HG02798 (cell line): ENCODE measurements at regions not wholly inside any gene's neighbourhood (a gene's known extent, or its start where the extent isn't known, plus 50 kb on each side); places are given as distances from the start of the nearest gene placed in this dataset.

ENCODE experiments used
- ATAC-seq: cut with Tn5 transposase; IDR thresholded peaks from one replicate; pipeline ENCODE4 v1.9.1; 2021; ENCODE audit warnings: mild to moderate bottlenecking; ENCODE audit not compliant: unreplicated experiment, poor library complexity

DNA sequence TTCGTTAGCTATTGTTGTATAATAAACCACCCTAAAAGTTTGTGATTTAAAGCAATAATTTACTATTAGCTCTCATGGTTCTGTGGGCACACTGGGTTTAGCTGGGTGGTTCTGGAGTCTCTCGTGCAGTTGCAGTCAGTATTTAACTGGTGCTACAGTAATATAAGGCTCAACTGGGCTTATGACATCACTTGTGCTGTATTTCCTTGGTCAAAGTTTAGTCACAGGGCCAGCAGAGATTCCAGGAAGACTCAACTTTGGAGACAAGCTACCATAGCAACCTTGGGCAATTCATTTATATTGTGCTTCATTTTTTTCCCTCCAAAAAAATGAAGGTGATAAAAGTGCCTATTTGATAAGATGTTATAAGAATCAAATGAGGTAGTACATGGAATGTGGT, 204.2 kb upstream of the GUCY1A2 start:
- no peak for ATAC-seq

DNA sequence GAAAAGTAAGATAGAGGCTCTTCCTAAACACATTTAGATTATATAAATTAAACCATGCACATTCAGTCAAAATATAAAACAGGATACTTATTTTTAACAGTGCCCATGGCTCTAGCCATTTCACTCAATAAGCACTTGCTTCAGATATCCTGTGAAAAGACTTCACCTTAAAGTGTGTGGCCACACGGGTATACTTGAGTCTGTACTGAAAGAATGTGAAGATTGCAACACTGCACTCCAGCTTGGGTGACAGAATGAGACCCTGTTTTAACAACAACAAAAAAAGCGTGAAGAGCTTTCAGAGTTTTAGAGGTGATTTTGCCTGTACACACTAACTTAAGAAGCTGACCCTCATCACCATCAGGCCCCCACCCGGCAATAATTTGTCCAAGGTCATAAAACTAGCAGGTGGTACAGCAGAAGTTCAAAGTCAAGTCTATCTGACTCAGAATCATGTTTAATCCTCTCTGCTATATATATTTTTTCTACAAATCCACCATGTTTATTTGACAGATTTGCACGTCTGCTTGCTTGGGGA, 203.5 kb upstream of the GUCY1A2 start:
- ATAC-seq: no peak

DNA sequence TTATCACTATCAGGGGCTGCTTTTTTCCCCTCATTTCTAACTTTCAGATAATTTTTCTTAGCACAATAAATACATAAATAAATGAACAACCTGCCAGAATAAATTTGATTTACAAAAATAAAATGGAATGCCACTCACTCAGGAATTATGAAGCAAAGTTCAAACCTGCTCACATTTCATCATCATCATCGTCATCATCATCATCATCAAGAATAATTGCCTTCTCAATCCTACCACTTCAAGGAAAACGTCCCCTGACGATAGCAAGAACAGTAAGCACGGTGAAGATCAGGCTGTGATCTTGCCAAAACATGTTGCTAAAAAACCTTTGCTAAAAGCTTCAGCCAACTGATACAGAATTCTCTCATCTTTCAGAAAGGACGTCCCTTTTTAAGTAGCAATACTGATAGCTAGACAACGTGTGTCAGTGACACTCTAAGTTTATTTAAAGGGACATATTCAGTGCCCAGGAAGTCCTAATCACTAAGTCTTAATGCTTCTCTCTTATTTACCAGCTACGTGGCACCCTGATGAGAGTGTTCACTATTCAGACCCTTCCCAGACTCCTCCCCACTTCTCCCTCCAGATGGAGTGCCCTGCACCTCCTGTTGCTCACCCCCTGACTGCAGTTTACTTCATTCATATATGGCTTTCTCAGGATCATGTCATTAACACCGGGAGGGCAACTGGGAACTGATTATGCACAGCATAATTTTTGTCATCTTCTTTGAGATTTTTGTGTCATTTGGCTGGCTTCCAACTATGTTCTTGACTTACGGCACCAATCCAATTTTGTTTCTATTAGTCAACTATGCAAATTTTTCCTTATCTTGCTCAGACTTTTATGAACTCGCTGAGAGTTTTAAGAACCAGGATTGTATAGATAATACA, 200.1 kb upstream of the GUCY1A2 start:
- ATAC-seq: no peak

DNA sequence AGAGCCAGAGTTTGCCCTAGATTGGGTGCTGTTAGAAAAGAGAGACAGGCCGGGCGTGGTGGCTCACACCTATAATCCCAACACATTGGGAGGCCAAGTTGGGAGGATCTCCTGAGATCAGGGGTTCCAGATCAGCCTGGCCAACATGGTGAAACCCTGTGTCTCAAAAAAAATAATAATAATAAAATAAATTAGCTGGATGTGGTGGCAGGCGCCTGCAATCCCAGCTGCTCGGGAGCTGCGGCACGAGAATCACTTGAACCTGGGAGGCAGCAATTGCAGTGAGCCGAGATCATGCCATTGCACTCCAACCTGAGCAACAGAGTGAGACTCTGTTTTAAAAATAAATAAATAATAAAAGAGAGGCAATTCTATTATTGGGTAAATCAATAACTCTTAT, 199.2 kb upstream of the GUCY1A2 start:
- no peak for ATAC-seq

DNA sequence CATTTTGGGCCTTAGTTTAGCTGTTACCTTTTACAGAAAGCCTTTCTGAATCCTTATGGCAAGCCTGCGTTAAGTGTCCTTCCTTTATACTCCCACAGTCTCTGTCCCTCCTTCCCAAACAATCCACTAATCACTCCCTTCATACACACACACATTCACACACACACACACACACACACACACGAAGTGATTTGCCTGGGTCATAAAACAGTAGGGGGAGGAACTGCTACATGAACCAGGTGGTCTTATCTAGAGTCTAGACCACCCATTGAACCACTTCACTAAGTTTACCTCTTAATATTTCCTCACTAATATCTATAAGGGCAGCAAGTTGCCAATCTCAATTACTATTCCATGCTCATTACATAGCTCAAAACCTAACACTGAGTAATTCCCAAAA, 196.7 kb upstream of the GUCY1A2 start:
- no peak for ATAC-seq

DNA sequence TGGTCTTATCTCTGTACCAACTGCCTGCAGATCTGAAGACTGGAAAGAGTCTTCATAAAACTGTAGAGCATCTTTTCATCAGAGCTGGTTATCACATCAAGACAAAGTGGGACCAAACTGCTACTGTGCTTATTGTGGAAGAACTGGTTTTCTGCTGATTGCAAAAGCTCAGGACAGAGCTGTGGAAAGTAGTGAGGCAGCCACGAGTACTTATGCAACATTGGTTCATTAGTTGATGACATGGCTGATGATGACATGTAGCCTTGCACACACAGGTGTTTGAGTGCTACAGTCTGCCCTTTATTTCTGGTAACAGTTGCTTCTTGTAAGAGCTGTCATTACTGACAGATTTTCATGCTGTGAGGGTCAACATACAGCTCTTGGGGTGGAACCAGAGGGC, 185.4 kb upstream of the GUCY1A2 start:
- ATAC-seq: no peak

DNA sequence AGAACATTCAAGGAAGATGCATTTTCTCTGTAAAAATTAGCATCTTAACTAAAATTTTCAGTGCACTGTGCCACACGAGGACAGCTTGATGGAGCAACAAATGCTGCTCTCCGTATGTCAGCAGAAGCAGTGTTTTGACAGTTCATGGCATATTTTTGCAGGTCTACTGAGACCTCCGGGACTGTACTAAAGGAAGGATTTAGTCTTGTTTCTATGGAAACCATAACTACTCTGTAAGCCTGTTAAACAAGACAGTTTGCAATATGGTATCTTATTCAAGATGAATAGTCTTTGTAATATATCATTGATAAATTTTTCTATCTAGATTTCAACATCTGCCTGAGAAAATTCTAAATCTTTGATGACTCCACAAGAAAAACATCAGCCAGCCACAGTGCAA, 184.0 kb upstream of the GUCY1A2 start:
- no peak for ATAC-seq

DNA sequence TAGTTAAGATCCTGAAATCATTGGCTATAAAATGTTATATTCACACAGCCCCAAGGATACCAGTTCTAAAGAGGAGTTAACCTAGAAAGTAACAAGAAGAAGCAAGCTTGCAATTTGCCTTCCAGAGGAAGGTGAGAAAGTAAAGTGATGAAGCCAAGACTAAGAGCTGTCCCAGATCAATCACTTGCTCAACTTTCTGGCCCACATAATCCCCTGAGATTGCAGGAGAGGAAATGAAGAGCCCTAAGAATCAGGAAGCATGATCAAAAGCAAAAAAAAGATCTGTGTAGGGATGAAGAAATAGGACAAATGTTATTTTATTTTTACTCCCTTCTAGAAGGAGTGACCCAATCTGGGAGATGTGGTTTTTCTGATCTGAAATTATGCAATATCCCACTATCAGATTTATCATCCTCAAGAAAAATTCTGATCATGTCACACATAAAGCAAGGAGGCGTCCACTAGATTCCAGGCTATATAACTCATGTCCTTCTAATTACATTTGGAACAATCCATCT, 180.3 kb upstream of the GUCY1A2 start:
- no peak for ATAC-seq

DNA sequence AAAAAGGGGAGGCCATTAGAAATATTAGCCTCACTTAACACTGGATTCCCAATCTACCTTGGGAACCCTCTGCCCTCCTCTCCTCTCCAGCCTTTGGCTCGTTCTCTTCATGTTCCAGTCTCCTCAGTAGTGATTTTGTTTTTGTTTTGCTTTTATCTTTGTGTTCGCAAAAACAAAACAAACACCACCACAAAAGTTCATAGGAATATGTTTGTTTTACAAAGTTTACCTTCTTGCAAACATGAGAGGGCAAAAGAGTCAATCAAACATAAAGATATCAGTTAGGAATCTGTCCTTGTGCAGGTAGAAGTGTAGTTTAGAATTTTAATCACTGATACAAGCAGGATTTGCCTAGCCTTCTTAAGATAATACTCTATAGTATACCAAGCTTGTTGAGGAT, 179.7 kb upstream of the GUCY1A2 start:
- no peak for ATAC-seq

DNA sequence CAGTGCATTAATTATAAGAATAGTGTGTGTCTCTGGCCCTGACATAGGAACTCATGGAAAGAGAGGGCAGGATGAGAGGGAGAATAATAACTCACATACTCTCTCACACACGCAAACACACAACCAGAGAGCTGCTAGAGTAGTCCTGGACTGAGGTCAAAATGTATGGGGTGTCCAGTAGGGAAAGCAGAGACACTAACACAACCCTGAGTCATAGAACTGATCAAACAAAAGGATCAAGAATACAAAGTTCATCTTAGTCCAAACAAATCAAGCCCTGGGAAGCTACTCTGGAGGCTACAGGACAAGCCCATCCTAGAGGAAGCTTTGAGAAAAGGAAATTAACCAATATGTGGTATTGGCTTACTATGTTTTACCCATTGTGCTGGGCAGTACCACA, 178.5 kb upstream of the GUCY1A2 start:
- ATAC-seq: no peak

DNA sequence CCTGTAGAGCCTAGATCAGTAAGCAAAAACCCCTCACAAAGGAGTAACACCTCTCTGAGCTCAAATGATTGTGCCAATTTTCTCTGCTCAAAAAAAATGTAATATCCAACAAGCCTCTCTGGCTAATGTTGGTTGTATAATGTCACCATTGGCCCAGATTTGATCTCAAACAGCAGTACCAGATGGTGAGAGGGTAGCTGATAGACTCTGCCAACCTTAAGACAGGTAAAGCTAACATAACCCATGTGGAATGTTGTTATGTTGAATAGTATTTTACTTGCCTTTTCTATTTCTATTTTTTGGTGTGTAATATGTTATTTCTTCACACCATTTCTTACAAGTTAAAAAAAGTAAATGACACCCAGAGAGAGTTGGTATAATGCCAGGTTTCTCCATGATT, 166.7 kb upstream of the GUCY1A2 start:
- no peak for ATAC-seq

DNA sequence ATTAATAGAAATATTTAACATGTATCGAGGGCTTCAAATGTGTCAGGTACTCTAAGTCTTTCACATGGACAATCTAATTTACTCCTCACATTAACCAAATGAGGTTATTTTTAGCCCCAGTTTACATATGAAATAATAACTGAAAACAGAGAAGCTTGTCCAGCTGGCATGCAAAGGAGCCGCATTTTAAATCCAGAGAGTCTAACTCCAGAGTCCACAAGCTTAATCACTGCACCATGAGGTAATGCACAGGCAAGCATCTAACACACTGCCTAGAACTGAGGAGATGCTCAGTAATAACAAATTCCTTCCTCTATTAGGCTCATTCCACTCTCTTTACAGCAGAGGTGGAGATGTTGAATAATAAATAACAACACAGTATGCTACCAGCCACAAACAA, 165.7 kb upstream of the GUCY1A2 start:
- no peak for ATAC-seq

DNA sequence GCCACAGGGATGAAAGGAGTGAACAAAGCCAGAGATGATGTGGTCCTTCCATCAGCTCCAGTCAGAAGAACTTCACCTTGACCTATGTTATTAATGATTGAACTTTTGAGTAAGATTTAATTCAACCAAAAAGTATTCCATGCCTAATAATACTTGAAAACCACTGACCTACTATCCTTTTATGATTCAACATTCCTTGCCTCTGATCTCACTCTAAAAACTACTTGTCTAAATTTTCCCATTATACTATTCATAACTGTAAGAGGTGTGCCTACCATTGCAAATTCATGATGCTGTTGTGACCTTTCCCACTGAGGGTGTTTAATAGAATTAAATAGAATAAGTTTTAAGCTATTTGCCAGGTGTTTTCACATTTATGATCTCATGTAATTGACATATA, 164.7 kb upstream of the GUCY1A2 start:
- no peak for ATAC-seq

DNA sequence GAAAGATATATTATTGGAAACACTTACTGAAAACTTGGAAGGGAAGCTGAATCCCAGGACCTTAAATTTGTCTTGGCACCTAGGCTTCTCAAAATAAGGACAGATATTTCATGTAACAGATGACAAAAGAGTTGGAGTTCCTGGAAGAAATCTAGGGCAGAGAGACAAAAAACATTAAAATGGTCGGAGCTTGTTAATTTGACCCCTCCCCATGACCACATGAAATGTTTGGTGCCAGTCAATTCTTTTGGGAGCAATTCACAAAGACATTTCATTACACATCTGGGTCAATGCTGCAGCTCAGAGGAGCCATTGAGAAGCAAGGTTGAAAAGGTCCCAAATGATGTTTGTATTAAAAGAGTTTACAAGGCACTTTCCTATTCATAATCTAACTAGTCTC, 162.0 kb upstream of the GUCY1A2 start:
- ATAC-seq: no peak

DNA sequence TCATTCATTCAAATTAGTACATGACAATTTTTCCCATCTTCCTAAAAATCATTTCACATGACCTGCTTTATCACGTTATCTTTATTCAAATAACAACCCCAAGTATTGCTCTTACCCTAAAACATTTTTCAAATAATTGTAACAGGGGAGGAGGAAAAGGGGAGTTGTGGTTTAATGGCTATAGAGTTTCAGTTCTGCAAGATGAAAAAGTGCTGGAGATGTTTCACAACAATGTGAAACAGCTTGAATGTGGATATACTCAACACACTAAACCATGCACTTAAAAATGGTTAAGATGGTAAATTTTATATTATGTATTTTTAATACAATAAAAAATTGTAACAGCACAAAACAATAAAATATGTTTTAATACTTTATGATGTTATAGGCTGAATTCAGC, 161.6 kb upstream of the GUCY1A2 start:
- no peak for ATAC-seq

DNA sequence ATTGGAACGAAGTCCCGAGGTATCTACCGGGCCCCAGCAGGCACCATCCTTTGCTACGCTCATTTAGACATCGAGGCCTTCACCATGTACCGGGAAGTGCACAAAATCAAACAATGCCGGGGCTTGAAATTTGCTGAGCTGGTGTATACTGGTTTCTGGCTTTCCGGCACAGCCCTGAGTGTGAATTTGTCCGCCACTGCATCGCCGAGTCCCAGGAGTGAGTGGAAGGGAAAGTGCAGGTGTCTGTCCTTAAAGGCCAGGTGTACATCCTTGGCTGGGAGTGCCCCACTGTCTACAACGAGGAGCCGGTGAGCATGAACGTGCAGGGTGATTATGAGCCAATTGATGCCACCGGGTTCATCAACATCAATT, 158.8 kb upstream of the GUCY1A2 start:
- no peak for ATAC-seq

DNA sequence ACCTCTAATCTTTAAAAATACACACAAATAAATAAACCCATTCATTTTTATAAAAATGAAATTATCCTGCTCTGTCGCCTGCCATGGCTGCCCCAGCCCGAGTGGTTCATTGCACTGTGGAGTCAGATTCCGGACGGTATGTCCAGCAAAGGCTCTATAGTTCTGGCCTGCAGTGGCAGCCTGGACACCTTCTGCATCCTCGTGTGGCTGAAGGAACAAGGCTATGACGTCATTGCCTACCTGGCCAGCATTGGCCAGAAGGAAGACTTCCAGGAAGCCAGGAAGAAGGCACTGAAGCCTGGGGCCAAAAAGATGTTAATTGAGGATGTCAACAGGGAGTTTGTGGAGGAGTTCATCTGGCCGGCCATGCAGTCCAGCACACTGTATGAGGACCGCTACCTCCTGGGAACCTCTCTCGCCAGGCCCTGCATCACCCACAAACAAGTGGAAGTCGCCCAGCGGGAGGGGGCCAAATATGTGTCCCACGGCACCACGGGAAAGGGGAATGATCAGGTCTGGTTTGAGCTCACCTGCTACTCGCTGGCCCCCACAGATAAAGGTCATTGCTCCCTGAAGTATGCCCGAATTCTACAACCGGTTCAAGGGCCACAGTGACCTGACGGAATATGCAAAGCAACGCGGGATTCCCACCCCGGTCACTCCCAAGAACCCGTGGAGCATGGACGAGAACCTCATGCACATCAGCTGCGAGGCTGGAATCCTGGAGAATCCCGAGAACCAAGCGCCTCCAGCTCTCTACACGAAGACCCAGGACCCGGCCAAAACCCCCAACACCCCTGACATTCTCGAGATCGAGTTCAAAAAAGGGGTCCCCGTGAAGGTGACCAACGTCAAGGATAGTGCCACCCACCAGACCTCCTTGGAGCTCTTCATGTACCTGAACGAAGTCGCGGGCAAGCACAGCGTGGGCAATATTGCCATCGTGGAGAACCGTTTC, 158.2 kb upstream of the GUCY1A2 start:
- no peak for ATAC-seq

DNA sequence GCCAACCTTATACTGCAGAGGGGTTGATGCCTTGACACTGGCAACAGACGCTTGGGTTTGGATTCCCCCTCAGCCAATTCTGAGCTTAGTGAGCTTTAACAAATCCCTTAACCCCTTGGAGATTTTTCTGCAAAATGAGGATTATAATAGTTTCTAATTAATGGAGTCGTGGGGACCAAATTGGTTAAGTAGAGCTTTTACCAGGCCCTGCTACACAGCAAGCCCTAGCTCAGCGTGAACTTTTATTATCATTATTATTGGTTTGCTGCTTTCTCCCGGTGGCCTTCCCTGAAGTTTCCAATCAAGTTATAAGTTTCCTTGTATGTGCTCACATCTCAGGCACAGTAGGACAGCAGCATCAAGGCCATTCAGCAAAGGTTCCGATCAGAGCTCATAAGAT, 156.6 kb upstream of the GUCY1A2 start:
- no peak for ATAC-seq

DNA sequence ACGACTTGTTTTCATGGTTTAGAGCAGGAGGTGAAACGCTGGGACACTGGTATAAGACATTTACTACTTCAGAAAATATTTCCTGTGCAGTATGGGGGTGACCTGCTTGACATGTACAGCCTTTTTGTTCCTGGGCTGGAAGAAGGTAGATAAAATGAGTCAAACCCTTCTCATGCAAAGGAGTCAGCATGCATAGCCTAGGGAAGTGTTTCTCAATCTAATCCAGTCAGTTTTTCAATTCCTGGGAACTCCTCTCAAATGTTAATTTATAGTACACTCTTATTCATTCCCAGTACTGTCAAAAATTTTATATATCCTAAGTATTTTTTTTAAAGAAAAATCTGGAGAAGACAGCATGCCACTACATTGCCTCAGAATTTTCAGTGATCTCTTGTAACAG, 154.7 kb upstream of the GUCY1A2 start:
- ATAC-seq: no peak

DNA sequence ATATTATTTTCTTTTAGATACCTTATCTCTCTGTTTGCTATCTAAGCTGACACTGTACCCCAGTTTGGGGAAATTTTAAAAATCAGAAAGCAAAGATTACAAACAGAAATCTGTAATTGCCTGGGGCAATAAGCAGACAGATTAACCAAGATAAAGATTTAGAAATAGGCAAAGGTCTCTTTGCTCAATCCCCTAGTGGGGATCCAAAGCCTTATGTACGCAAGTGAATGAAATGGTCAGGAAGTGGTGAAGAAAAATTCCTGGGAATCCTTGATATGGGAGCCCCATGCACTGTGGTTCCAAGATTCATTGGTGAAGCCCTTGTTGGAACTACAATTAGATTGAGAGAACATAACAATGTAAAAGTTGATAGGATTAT, 139.5 kb upstream of the GUCY1A2 start:
- ATAC-seq: no peak
